Urothelium cell line (cell line): ENCODE measurements at regions not wholly inside any gene's neighbourhood (a gene's known extent, or its start where the extent isn't known, plus 50 kb on each side); places are given as distances from the start of the nearest gene placed in this dataset.

Experiments used
- DNase-seq: peaks from one replicate; pipeline ENCODE4 v3.0.0; 2011; ENCODE audit warnings: low spot score, mixed read lengths
- FAIRE-seq: peaks from 2 replicates; lab custom pipeline; 2011; peaks lifted over from hg19 to GRCh38; lab: Jason Lieb, UNC

- DNase-seq: no peak
- no peak for FAIRE-seq
Measured at GRCh38 chr11:106398502-106399075, 321.1 kb downstream of the AASDHPPT start.

- DNase-seq (peak; percentile 80), FAIRE-seq (peak; percentile 66)
Measured at GRCh38 chr11:106399076-106399511, 321.6 kb downstream of the AASDHPPT start.

GRCh38 chr11:106399624-106400023 is 322.2 kb downstream of the AASDHPPT start:
- FAIRE-seq (no peak), DNase-seq (no peak)

GRCh38 chr11:106400949-106401570 is 323.6 kb downstream of the AASDHPPT start:
- FAIRE-seq: no peak

GRCh38 chr11:106403751-106404150 is 326.3 kb downstream of the AASDHPPT start:
- no peak for DNase-seq
- no peak for FAIRE-seq

More at GRCh38 chr11:106400949-106401570, 323.6 kb downstream of the AASDHPPT start:
- DNase-seq: no peak

GRCh38 chr11:106409222-106409621 is 331.8 kb downstream of the AASDHPPT start:
- no peak for FAIRE-seq

GRCh38 chr11:106409671-106410070 is 332.2 kb downstream of the AASDHPPT start:
- no peak for DNase-seq
- FAIRE-seq: no peak

More at GRCh38 chr11:106409222-106409621, 331.8 kb downstream of the AASDHPPT start:
- DNase-seq: no peak

GRCh38 chr11:106410902-106411301 is 333.4 kb downstream of the AASDHPPT start:
- no peak for FAIRE-seq
- DNase-seq: no peak

- no peak for FAIRE-seq
- DNase-seq: no peak
Measured at GRCh38 chr11:106413222-106413621, 335.8 kb downstream of the AASDHPPT start.

GRCh38 chr11:106415510-106415909 is 338.0 kb downstream of the AASDHPPT start:
- DNase-seq (no peak), FAIRE-seq (no peak)

GRCh38 chr11:106418791-106419190 is 341.3 kb downstream of the AASDHPPT start:
- FAIRE-seq (no peak), DNase-seq (no peak)

GRCh38 chr11:106420048-106420665 is 342.7 kb downstream of the AASDHPPT start:
- DNase-seq: no peak
- no peak for FAIRE-seq

GRCh38 chr11:106420686-106421085 is 343.2 kb downstream of the AASDHPPT start:
- FAIRE-seq (no peak), DNase-seq (no peak)

GRCh38 chr11:106421676-106422292 is 344.3 kb downstream of the AASDHPPT start:
- peak; percentile 16 for DNase-seq
- FAIRE-seq: no peak

- DNase-seq: no peak
- no peak for FAIRE-seq
Measured at GRCh38 chr11:106422583-106422982, 345.1 kb downstream of the AASDHPPT start.

- no peak for FAIRE-seq
- peak; percentile 61 for DNase-seq
Measured at GRCh38 chr11:106424111-106424510, 346.6 kb downstream of the AASDHPPT start.

- FAIRE-seq (no peak), DNase-seq (no peak)
Measured at GRCh38 chr11:106425819-106426218, 348.4 kb downstream of the AASDHPPT start.

GRCh38 chr11:106426696-106427095 is 349.2 kb downstream of the AASDHPPT start:
- no peak for DNase-seq
- FAIRE-seq: no peak

- FAIRE-seq (no peak), DNase-seq (no peak)
Measured at GRCh38 chr11:106427736-106428135, 350.3 kb downstream of the AASDHPPT start.

GRCh38 chr11:106442032-106442431 is 364.6 kb downstream of the AASDHPPT start:
- FAIRE-seq: no peak
- no peak for DNase-seq

GRCh38 chr11:106446302-106446701 is 368.8 kb downstream of the AASDHPPT start:
- FAIRE-seq: no peak
- no peak for DNase-seq

GRCh38 chr11:106446955-106447354 is 369.5 kb downstream of the AASDHPPT start:
- FAIRE-seq (peak; percentile 27), DNase-seq (no peak)
